Body of pancreas (tissue), 4 donors: ENCODE measurements at regions not wholly inside any gene's neighbourhood (a gene's known extent, or its start where the extent isn't known, plus 50 kb on each side); places are given as distances from the start of the nearest gene placed in this dataset.

ENCODE experiments used
- POLR2A ChIP-seq, 3 donors: fragments of 450-650 bp; IDR thresholded peaks; one replicate each; pipeline ENCODE4 v1.6.1; 2016; ENCODE audit warnings: antibody characterized with exemption in 3 of 3, mild to moderate bottlenecking in 2 of 3
- TF ChIP-seq, protein P1 (sequence below), 7 experiments: fragments of 450-650 bp in 4 of 7; fragments of 200-600 bp in 3 of 7; sonication (generic) in 3 of 7; IDR thresholded peaks; one replicate each; pipeline ENCODE4 v1.5.1; 2016 to 2019; ENCODE audit warnings: antibody characterized with exemption in 7 of 7

DNA sequence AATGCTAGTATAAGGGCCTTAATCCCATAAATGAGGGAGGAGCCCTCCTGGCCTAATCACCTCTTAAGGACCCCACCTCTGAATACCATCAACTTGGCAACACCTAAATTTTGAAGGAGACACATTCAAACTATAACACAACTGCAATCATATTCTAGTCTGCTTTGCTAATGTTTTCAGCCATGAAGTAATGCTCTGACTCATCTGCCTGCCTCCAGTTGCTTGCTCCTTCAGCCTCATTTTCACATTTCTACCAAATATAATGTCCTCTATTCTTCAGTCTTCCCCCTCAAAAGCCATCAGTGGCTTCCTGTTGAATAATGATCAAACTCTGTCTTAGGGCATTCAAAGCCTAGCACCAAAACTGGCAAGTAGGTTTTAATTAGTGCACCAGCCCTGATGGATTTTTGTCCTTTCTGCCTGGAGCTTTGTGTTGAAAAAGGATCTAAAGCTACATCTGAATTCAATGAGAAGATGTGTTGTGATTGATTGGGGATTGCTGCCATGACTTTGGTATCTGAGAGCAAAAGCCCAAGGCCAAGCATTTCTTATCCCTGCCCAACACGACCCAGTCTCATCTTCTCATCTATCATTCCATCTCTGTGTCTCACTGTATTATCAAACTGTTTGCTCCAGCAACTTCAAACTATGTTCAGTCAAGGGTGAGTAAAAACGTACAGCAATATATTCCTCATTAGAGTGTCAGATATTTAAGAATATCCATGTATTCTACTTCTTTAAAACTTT lies 140.8 kb upstream of the ELAC2 start:
- no peak for TF ChIP-seq POLR2A (IDR thresholded peaks at IDR 0.05)
- TF ChIP-seq, protein P1, sequence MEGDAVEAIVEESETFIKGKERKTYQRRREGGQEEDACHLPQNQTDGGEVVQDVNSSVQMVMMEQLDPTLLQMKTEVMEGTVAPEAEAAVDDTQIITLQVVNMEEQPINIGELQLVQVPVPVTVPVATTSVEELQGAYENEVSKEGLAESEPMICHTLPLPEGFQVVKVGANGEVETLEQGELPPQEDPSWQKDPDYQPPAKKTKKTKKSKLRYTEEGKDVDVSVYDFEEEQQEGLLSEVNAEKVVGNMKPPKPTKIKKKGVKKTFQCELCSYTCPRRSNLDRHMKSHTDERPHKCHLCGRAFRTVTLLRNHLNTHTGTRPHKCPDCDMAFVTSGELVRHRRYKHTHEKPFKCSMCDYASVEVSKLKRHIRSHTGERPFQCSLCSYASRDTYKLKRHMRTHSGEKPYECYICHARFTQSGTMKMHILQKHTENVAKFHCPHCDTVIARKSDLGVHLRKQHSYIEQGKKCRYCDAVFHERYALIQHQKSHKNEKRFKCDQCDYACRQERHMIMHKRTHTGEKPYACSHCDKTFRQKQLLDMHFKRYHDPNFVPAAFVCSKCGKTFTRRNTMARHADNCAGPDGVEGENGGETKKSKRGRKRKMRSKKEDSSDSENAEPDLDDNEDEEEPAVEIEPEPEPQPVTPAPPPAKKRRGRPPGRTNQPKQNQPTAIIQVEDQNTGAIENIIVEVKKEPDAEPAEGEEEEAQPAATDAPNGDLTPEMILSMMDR (IDR thresholded peaks at IDR 0.05): no peak
